Osteoblast (primary cell): ENCODE measurements at regions not wholly inside any gene's neighbourhood (a gene's known extent, or its start where the extent isn't known, plus 50 kb on each side); places are given as distances from the start of the nearest gene placed in this dataset.

ENCODE experiments used
- DNase-seq: peaks from one replicate; pipeline ENCODE4 v3.0.0; 2011; ENCODE audit warnings: low spot score, mixed read lengths; ENCODE audit not compliant: insufficient read length; ENCODE audit errors: missing footprints
- H2AFZ ChIP-seq: 2 replicates; pipeline ENCODE4 v1.6.0; 2011; ENCODE audit warnings: mild to moderate bottlenecking, low read length
- H3K27ac ChIP-seq: 2 replicates; pipeline ENCODE4 v1.5.1; 2011; ENCODE audit warnings: mild to moderate bottlenecking, low read depth, low read length, moderate library complexity
- H3K27me3 ChIP-seq: 2 replicates; pipeline ENCODE4 v1.6.0; 2012; ENCODE audit warnings: mild to moderate bottlenecking, control low read depth, inconsistent platforms, low read length, moderate library complexity; ENCODE audit not compliant: insufficient read depth
- H3K36me3 ChIP-seq: 2 replicates; pipeline ENCODE4 v1.5.1; 2011; ENCODE audit warnings: mild to moderate bottlenecking, low read length, control low read depth, moderate library complexity; ENCODE audit not compliant: insufficient read depth
- H3K4me1 ChIP-seq: 2 replicates; pipeline ENCODE4 v1.5.1; 2011; ENCODE audit warnings: mild to moderate bottlenecking, low read length, control low read depth, moderate library complexity; ENCODE audit not compliant: insufficient read depth
- H3K4me2 ChIP-seq: 2 replicates; pipeline ENCODE4 v1.6.0; 2011; ENCODE audit warnings: mild to moderate bottlenecking, low read length; ENCODE audit not compliant: insufficient read depth
- H3K4me3 ChIP-seq: fragments of 200-600 bp; sonication (generic); 3 replicates; pipeline ENCODE4 v1.5.1; 2012; ENCODE audit warnings: mild to moderate bottlenecking, low read length, inconsistent platforms; ENCODE audit not compliant: insufficient read depth
- H3K79me2 ChIP-seq: 2 replicates; pipeline ENCODE4 v1.6.0; 2012; ENCODE audit warnings: mild to moderate bottlenecking, low read length, control low read depth, inconsistent platforms; ENCODE audit not compliant: insufficient read depth
- H3K9me3 ChIP-seq: 2 replicates; pipeline ENCODE4 v1.5.1; 2011; ENCODE audit warnings: low read depth, low read length, control low read depth
- H4K20me1 ChIP-seq: 2 replicates; pipeline ENCODE4 v1.6.0; 2012; ENCODE audit warnings: mild to moderate bottlenecking, low read length, control low read depth; ENCODE audit not compliant: insufficient read depth
- CTCF ChIP-seq: IDR thresholded peaks from 2 replicates; pipeline ENCODE4 v1.5.1; 2011; ENCODE audit warnings: mild to moderate bottlenecking, low read depth, low read length, moderate library complexity; ENCODE audit errors: extremely low read depth

DNA sequence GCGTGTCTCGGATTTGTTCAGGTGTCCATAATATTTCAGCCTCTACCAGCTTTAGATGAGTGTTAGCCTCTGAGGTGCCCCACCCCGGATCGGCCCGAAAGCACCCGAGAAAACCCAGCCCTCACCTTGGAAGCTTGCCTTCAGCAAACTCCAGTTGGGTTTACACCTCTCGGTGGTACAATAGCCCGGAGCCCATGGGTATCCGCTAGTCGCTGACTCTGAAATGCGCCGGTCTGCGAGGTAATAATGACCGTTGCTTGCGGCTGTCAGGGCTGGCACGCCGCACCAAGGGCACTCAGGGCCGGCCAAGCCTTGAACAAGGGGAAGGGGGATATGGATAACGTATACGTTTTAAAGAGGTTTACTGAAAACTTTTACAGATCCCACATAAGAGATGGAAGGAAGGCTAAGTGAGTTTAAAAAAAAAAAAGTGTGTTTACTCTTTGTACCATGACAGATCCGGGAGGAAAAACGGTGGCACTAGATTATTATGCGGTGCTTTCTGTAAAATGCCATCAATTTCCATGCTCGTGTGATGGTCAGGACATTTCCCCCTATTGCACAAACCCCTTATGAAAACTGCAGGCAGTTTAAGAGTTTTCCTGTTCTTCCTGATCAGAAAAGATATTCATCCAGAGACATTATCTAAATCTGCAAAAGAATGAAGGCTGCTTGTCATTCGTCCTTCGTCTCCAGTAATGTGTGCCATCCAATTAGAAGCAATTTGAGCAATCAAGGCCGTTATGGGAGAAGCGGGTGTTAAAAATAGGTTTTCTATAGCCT lies 124.2 kb downstream of the TMEM161B start:
- no peak for TF ChIP-seq CTCF
- Histone ChIP-seq H3K4me2 (peak overlapping the region; percentile 88), H3K27me3 (peaks cover 58% of the 10 kb centered on the region)

GRCh38 chr5:88143693-88144218 lies 124.9 kb downstream of the TMEM161B start:
- no peak overlapping the region for H3K27ac ChIP-seq
- H2AFZ ChIP-seq, result no peak overlapping the region
- DNase-seq, result no peak
- peak overlapping the region; percentile 88 for H3K4me2 ChIP-seq
- no peaks in the 10 kb centered on the region for H3K9me3 ChIP-seq
- H3K36me3 ChIP-seq, result no peaks in the 10 kb centered on the region
- no peaks in the 10 kb centered on the region for H3K79me2 ChIP-seq
- peaks cover 58% of the 10 kb centered on the region for H3K27me3 ChIP-seq
- H3K4me1 ChIP-seq, result peaks cover 26% of the 10 kb centered on the region
- no peaks in the 10 kb centered on the region for H4K20me1 ChIP-seq
- TF ChIP-seq CTCF, result no peak
- peak overlapping the region; percentile 60 for H3K4me3 ChIP-seq

More for the DNA sequence above, 124.2 kb downstream of the TMEM161B start:
- no peaks in the 10 kb centered on the region for H4K20me1 ChIP-seq
- no peaks in the 10 kb centered on the region for H3K79me2 ChIP-seq
- no peak for DNase-seq
- peaks cover 26% of the 10 kb centered on the region for H3K4me1 ChIP-seq
- H3K36me3 ChIP-seq, result no peaks in the 10 kb centered on the region
- H3K9me3 ChIP-seq, result no peaks in the 10 kb centered on the region
- no peak overlapping the region for H2AFZ ChIP-seq
- no peak overlapping the region for H3K27ac ChIP-seq
- H3K4me3 ChIP-seq, result no peak overlapping the region

GRCh38 chr5:88142886-88143692 lies 125.6 kb downstream of the TMEM161B start:
- Histone ChIP-seq H3K4me1 (peaks cover 26% of the 10 kb centered on the region), H3K4me3 (peak overlapping the region; percentile 60), H3K36me3 (no peaks in the 10 kb centered on the region), H3K27ac (no peak overlapping the region), H3K27me3 (peaks cover 58% of the 10 kb centered on the region), H2AFZ (peak overlapping the region; percentile 42), H3K4me2 (peak overlapping the region; percentile 88), H3K9me3 (no peaks in the 10 kb centered on the region), H4K20me1 (no peaks in the 10 kb centered on the region), H3K79me2 (no peaks in the 10 kb centered on the region)
- no peak for DNase-seq
- no peak for TF ChIP-seq CTCF

GRCh38 chr5:88142636-88142885 lies 126.1 kb downstream of the TMEM161B start:
- Histone ChIP-seq H4K20me1 (no peaks in the 10 kb centered on the region), H3K4me2 (peak overlapping the region; percentile 88), H3K4me1 (peaks cover 26% of the 10 kb centered on the region), H3K27me3 (peaks cover 58% of the 10 kb centered on the region), H3K27ac (no peak overlapping the region), H3K9me3 (no peaks in the 10 kb centered on the region), H3K4me3 (peak overlapping the region; percentile 60), H2AFZ (peak overlapping the region; percentile 69), H3K79me2 (no peaks in the 10 kb centered on the region), H3K36me3 (no peaks in the 10 kb centered on the region)
- TF ChIP-seq CTCF, result no peak
- DNase-seq, result peak; percentile 62
